HG03378 (cell line): ENCODE measurements at regions not wholly inside any gene's neighbourhood (a gene's known extent, or its start where the extent isn't known, plus 50 kb on each side); places are given as distances from the start of the nearest gene placed in this dataset.

Experiments
- ATAC-seq: cut with Tn5 transposase; IDR thresholded peaks from one replicate; pipeline ENCODE4 v1.9.1; 2021; ENCODE audit warnings: mild to moderate bottlenecking, moderate library complexity; ENCODE audit not compliant: unreplicated experiment

DNA sequence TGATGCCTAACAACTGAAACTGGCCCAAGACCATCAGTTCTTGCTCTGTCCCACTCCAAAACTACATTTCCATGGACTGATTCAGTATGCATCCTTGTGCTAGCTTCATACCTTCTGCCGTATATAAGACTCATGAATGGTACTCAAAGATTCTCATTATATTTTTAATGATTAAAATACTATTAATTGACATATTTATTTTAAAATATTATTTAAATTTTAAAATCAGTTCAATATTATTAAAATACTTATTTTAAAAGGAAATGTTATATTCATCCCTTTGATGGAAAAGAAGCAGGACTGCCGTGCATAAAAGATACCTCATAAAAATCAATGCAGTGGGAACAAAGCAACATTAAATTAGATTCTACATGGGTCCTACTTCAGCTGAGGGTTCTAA lies 153.4 kb downstream of the AXIN2 start:
- ATAC-seq, result no peak

DNA sequence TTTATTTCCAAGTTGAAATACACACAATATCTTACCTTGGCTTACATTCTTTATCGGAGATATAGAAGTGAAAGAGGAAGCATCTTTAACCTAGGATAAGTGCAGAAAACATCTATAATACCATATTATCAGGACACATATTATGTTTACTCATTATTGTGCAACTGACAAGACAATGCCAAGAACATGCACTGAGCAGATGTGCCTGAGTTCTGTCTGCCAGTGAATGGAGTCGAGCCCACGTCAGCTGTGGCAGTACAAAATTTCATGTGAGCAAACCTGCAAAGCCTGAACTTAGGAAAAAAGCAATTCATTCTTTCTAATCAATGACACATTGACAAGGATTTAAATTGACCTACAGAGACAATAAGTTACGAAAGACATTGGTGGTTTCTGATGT lies 154.4 kb downstream of the AXIN2 start:
- no peak for ATAC-seq

DNA sequence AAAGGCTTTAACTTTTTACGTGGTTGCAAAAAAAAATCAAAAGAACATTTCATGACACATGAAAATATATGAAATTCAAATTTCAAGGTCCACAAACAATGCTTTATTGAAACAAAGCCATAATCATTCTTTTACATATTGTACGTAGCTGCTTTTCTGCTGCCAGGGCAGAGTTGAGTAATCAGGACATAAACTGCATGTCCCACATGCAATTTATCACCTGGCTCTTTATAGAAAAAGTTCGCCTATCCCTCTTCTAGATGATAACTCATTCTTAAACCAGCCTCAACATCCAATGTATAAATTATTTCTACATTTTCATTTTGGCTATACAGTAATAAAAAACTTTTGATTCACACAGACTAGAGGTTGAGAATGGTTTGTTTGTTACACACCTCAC lies 154.9 kb downstream of the AXIN2 start:
- ATAC-seq, result no peak

GRCh38 chr17:65405563-65405962 lies 155.9 kb downstream of the AXIN2 start:
- ATAC-seq, result no peak

DNA sequence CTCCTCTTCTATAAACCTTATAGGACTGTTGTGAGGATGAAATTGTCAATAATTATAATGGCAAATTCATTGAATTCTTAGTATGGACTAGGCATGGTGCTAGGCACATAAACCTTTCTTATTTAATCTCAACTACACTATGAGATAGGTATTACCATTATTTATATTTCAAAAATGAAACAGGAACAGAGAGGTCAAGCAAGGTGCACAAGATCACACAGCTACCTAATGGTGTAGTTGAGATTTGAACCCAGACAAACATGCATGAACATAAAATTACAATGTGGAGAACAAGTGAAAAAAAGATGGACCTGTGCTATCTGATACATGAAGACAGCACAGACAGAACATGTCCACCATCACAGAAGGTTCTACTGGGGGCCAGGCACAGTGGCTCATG lies 156.7 kb downstream of the AXIN2 start:
- no peak for ATAC-seq

GRCh38 chr17:65403626-65404025 lies 157.8 kb downstream of the AXIN2 start:
- ATAC-seq, result no peak

GRCh38 chr17:65402513-65403496 lies 158.6 kb downstream of the AXIN2 start:
- ATAC-seq, result no peak

GRCh38 chr17:65401561-65401960 lies 159.9 kb downstream of the AXIN2 start:
- no peak for ATAC-seq

GRCh38 chr17:65400701-65401100 lies 160.7 kb downstream of the AXIN2 start:
- ATAC-seq, result no peak

DNA sequence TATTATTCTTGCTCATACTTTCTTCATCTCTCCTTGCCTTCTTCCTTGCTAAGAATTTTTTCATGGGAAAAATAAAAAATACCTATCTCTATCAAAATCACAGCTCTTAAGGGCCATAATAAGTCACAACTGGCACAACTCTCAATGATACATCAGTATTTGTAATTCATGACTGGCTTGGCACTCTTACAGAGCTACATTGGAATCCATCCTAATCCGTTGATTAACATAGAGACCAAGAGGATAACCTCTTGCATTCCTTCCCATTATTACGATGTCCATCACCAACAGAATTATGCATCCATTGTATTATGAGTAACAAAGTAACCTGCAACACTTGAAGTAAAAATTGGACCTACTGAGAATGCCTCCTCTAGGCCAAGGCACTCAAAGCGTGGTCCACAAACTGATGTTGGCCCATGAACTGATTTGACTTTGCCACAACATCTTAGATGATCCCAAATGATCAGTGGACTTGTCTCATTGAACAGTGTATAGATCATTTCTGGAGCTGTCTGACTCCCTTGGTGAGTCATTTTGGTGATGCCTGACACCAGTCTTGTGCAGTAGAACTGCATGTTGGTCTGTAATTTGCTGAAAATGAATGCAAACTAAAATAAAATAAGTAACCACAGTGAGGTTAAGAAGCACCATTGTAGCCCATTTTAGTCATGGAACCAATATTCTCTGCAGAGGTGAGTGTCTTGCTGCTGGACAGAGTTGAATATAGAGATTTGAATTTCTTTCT lies 163.2 kb downstream of the AXIN2 start:
- no peak for ATAC-seq

- ATAC-seq, result no peak
Measured at GRCh38 chr17:65395924-65396323, 165.5 kb downstream of the AXIN2 start.

DNA sequence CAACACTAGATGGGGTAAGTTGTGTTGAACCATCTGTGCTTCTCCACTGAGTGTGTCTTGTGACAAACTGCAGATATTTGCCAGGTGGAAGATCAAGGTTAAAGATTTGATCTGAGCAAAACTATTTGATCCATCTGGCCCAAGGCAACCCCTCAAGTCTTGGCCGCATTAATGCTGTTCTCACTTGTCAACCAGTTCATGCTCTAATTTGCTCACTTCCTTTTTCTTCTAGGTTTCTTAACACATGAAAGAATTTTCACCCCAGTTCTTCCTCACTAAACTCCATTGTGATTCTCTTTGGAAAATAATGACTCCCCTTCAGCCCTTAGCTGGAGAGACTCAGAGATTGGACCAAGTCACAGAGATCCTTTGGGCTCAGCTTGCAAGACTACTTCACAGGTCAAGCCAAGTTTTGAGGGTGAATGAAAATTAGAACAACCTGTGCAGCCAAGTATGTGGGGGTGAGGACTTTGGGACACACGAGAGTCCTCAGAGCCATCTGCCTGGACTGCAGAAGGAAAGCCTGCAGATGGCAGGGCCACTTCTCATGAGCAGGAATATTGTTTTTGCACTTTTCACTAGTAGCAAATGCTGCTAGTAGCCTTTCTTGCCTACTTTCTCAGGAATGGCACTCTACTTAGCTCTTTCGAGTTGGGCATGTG lies 166.5 kb downstream of the AXIN2 start:
- ATAC-seq, result no peak

GRCh38 chr17:65393514-65393913 lies 167.9 kb downstream of the AXIN2 start:
- no peak for ATAC-seq

- ATAC-seq, result no peak
Measured at GRCh38 chr17:65389949-65390348, 171.5 kb downstream of the AXIN2 start.

GRCh38 chr17:65389426-65389825 lies 172.0 kb downstream of the AXIN2 start:
- ATAC-seq, result no peak

- no peak for ATAC-seq
Measured at GRCh38 chr17:65388911-65389310, 172.5 kb downstream of the AXIN2 start.

DNA sequence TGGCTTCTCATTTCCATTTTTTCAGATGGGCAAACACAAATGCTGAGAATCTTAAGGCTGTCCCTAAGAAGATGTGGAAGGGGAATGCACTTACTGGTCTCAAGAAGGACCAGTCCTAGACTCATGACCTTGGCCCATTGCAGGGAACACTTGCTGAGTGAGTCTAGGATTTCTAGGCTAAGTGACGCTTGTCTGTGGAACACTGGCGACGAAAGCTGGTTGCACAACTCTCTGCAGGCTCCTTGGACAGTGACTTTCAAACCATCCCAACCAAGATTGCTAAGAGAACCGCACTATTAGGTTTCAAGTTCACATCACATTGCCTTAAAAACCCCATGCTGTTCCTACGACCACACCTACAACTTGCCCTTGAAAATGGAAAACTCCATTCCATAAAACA lies 174.1 kb downstream of the AXIN2 start:
- ATAC-seq, result no peak

DNA sequence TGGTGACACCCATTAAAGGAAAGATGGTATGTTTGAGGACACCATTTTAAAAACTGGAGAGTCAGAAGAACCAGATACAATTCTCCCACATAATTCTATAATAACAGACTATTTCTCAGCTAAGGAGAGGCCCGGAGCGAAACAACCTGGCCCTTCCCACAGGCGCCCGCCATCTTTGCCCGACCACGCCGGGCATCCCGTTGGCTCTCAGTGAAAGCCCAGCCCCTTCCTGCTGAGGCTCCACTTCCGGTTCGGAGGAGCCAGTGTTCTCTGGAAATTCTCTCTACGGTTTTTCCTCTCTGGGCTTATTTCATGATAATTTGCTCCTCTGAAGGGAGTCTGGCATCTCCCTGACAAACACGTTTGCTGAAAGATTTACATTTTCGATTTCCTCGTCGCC lies 175.7 kb downstream of the AXIN2 start:
- ATAC-seq, result no peak

GRCh38 chr17:65385071-65385470 lies 176.4 kb downstream of the AXIN2 start:
- ATAC-seq, result no peak

- no peak for ATAC-seq
Measured at GRCh38 chr17:65381152-65381551, 180.3 kb downstream of the AXIN2 start.

DNA sequence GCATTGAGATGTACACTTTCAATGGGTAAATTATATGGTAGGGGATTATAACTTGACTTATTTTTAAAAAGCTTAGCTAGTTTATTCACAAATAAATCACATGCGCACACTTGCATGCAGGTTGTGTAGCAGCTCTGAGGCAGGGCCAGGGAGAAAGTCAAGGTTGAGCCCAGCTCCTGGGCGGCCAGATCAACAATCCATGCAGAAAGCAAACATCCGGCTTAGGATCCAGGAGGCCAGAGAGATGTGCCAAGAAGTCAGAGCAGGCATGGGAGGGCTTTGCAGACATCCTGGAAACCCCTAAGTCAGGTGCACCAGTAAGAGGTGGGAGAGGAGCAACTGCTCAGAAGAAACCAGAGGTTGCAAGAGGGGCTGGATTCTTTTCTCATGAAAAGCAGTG lies 186.5 kb downstream of the AXIN2 start:
- ATAC-seq, result no peak

DNA sequence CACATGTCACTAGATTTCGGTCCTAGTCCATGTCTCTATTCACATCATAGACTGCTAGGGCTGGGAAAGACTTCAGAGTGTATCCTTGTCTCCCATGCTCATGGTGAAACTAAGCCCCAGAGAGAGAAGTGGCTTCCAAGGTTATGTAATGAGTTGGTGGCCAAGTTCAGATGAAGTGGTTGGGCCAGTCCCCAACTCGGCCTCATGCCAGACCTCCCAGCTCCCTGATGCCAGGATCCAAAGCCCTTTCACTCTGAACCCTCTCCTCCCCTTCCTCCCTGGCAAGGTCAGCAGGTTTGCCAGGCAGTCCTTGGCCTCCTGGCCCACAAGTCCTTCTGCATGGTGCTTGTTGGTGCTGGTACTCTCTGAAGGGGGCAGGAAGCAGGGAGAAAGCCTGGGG lies 189.7 kb downstream of the AXIN2 start:
- no peak for ATAC-seq
